HG03280 (cell line): ENCODE measurements at regions not wholly inside any gene's neighbourhood (a gene's known extent, or its start where the extent isn't known, plus 50 kb on each side); places are given as distances from the start of the nearest gene placed in this dataset.
"Not testable (repeated sequence)": the region's sequence is repeated elsewhere in the genome, so short reads cannot be mapped to it uniquely, and the experiment has no call there.

Source experiments
- ATAC-seq: cut with Tn5 transposase; IDR thresholded peaks from one replicate; pipeline ENCODE4 v1.9.1; 2021; ENCODE audit warnings: mild to moderate bottlenecking, moderate library complexity; ENCODE audit not compliant: unreplicated experiment

DNA sequence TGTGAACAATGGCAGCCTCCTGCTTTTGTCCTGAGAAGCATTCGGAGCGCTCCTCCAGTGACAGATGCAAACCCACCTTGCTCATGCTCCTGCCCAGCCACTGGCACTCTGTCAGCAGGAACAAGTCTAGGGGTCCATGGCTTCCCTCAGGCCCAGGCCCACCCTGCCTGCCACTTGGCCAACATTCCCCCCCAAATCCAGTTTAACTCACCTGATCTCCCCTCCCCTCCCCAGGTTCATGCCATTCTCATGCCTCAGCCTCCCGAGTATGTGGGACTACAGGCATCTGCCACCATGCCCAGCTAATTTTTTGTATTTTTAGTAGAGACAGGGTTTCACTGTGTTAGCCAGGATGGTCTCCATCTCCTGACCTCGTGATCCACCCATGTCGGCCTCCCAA, 118.9 kb upstream of the TPTE start:
- ATAC-seq, result not testable (repeated sequence)

GRCh38 chr21:10405331-10405730, 116.1 kb upstream of the TPTE start:
- not testable (repeated sequence) for ATAC-seq

GRCh38 chr21:10409786-10410185, 111.6 kb upstream of the TPTE start:
- not testable (repeated sequence) for ATAC-seq

- ATAC-seq, result not testable (repeated sequence)
These were observed 110.9 kb upstream of the TPTE start for GRCh38 chr21:10410354-10410929.

GRCh38 chr21:10411776-10412526, 109.4 kb upstream of the TPTE start:
- ATAC-seq, result not testable (repeated sequence)

GRCh38 chr21:10412928-10413246, 108.5 kb upstream of the TPTE start:
- ATAC-seq, result not testable (repeated sequence)

GRCh38 chr21:10413247-10414120, 107.9 kb upstream of the TPTE start:
- ATAC-seq, result not testable (repeated sequence)

- ATAC-seq, result not testable (repeated sequence)
These were observed 107.1 kb upstream of the TPTE start for GRCh38 chr21:10414121-10414924.

- not testable (repeated sequence) for ATAC-seq
These were observed 106.5 kb upstream of the TPTE start for GRCh38 chr21:10414925-10415254.

- ATAC-seq, result not testable (repeated sequence)
These were observed 105.9 kb upstream of the TPTE start for GRCh38 chr21:10415456-10415855.

DNA sequence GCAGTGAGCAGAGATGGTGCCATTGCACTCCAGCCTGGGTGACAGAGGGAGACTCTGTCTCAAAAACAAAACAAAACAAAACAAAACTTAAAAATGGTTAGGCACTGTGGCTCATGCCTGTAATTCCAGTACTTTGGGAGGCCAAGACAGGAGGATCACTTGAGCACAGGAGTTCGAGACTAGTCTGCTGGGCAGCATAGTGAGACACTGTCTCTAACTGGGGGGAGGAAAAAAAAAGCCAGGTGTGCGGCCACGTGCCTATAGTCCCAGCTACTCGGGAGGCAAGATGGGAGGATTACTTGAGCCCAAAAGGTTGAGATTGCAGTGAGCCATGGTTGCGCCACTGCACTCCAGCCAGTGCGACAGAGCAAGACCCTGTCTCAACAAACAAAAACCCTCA, 105.5 kb upstream of the TPTE start:
- not testable (repeated sequence) for ATAC-seq

DNA sequence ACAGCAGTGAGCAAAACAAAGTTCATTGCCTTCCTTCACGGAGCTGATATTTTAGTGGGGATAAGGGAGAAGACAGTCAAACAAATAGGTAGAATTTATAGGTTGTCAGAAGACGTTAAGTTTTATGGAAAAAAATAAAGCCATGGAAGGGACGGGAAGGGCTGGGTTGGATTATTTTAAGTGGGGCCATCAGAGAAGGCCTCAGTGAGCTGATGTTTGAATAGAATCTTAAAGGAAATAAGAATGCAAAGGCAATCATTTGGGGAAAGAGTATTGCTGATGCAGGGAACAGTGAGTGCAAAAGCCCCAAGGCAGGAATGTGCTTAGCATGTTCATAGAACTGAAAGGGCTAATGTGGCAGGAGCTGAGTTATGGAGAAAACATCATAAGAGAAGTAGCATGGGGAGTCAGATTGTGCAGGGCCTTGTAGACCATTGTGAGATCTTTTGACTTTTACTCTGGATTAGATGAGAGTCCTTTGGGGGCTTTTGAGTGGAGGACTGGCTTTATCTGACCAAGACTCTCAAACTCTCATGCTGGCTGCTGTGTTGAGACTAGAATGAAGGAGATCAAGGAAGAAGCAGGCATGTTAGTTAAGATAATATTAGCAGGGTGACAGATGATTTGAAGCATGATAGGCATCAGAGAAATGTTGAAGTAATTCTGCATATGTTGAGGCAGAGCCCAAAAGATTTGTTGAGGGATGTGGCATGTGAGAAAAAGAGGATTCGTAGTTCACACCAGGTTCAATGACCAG, 104.5 kb upstream of the TPTE start:
- not testable (repeated sequence) for ATAC-seq

DNA sequence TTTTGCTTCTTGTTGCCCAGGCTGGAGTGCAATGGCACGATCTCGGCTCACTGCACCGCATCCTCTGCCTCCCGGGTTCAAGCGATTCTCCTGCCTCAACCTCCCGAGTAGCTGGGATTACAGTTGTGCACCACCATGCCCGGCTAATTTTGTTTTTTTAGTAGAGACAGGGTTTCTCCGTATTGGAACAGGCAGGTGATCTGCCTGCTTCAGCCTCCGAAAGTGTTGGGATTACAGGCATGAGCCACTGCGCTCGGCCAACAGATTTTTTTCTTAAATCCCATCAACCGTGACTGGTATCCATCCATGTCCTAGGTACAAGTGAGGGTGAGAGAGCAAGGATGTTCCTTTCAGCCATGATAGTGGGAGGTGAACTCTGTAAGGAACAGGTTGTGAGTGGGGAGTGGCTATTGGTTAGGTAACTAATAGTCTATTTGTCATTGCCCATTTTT, 103.8 kb upstream of the TPTE start:
- not testable (repeated sequence) for ATAC-seq

- ATAC-seq, result not testable (repeated sequence)
These were observed 102.9 kb upstream of the TPTE start for GRCh38 chr21:10418250-10419048.

GRCh38 chr21:10421199-10421598, 100.2 kb upstream of the TPTE start:
- ATAC-seq, result not testable (repeated sequence)

GRCh38 chr21:10421601-10422000, 99.8 kb upstream of the TPTE start:
- not testable (repeated sequence) for ATAC-seq

GRCh38 chr21:10424097-10424886, 97.1 kb upstream of the TPTE start:
- not testable (repeated sequence) for ATAC-seq

DNA sequence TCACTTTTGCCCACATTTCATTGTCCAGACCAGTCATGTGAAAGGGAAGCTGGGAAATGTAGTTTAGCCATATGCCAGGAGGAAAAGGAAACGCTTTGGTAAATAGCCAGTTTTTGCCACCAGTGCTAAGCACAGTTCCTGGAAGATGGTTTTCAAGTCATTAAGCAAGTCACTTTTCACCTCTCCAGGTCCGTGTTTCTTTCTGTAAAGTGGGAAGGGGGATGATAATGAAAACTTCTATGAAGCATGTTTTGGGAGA, 96.6 kb upstream of the TPTE start:
- ATAC-seq, result not testable (repeated sequence)

- ATAC-seq, result no peak
These were observed 95.5 kb upstream of the TPTE start for GRCh38 chr21:10425856-10426255.
